ENCODE measurements at regions not wholly inside any gene's neighbourhood (a gene's known extent, or its start where the extent isn't known, plus 50 kb on each side); places are given as distances from the start of the nearest gene placed in this dataset.

DNA sequence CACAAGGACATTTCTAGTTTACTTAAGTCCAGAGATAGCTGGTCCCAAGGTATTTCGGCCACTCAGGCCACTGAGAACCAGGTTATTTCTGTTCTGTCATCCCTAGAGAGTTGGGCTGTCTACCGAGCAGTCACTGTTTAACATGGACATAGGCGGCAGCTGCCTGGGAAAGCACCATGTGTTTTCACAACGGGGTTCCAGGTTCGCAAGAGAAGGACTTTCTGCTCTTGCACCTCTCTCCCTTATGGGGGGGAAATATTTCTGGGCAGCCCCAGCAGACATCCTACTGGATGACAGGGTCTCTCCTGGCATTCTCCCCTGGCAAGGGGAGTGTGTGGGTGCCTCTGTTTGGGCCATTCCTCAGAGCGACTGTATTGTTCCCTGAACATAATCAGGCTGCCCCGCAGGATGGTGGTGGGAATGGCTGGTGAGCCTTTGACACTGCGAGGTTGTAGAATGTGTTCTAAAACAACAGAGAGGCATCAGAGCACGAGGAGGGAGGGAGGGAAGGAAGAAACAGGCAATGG lies 64.4 kb upstream of the DUSP22 start:
- no peak for TF ChIP-seq SUZ12 (IDR thresholded peaks at IDR 0.05)
- no peak for TF ChIP-seq SP1 (IDR thresholded peaks at IDR 0.05)
- no peak for TF ChIP-seq FOXK2 (IDR thresholded peaks at IDR 0.05)
- no peak for TF ChIP-seq CTBP1 (IDR thresholded peaks at IDR 0.05; ENCODE audit: borderline replicate concordance)
- no peak for TF ChIP-seq FOXM1 (IDR thresholded peaks at IDR 0.05; ENCODE audit: borderline replicate concordance)
- TF ChIP-seq ELF4 (IDR thresholded peaks at IDR 0.05) = no peak
- TF ChIP-seq HDGF (IDR thresholded peaks at IDR 0.05; ENCODE audit: borderline replicate concordance) = no peak
